ENCODE measurements at regions not wholly inside any gene's neighbourhood (a gene's known extent, or its start where the extent isn't known, plus 50 kb on each side); places are given as distances from the start of the nearest gene placed in this dataset.

DNA sequence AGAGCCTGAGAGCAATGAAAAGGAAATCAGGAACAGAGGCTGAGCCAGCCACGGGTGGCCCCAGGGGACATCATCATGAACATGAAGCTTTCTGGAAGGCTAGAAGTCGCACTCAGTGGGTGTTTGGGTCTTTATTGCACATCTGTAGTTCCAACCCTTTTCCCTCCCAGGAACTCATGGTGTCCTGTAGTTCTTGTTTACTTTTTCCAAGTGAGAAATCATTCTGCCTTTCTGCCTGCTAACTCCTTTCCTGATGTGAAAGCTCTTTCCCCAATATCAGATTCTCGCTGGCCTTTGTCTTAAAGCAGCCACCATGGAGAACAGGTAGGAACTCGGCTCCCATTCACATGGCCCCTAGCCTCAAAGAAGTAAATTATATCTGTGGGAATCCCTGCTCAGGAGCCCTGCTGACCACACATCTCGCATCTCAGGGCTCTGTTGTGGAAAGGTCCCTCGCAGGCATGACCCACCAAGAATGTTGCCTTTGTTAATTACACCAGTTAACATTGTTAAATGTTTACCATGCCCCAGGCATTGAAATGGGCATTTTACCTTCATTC, 542.7 kb downstream of the TNS3 start:
- no peak for DNase-seq

DNA sequence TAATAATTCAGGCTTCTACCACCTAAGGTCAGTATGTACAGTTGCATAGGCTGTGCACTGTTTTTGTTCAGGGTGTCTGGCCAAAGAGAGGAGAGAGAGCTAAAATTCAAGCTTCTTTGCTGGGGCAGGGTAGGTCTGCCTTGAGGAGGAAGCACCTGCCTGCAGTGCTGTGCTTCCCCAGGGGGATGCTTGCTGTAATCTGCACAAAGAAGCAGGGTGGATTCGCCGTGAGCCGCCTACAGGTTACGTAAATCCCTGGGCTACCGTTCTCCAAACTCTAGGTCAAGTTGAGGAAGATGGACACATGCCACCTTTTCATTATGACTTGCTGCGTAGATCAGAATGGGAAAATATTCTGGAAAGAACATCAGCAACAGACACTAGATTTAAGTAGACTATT, 543.3 kb downstream of the TNS3 start:
- no peak for DNase-seq

DNA sequence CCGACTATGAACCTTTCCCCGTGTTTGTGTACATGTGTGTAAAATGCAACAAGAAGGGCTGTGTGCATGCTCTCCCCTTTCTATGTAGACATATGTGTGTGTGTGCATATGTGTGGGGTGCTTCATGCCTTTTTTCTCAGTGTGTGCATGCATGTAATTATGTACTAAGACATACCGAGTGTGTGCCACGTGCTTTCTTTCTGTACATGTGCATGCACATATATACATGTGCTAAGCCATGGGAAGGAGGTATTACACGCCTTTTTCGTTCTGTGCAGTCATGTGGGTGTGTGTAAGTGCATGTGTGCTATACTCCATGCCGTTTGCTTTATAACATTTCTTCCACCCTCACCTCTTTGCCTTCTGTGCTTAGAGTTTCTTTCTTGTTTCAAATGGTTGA, 544.3 kb downstream of the TNS3 start:
- DNase-seq = no peak

GRCh38 chr7:47036909-47037308, 545.0 kb downstream of the TNS3 start:
- DNase-seq = no peak

DNA sequence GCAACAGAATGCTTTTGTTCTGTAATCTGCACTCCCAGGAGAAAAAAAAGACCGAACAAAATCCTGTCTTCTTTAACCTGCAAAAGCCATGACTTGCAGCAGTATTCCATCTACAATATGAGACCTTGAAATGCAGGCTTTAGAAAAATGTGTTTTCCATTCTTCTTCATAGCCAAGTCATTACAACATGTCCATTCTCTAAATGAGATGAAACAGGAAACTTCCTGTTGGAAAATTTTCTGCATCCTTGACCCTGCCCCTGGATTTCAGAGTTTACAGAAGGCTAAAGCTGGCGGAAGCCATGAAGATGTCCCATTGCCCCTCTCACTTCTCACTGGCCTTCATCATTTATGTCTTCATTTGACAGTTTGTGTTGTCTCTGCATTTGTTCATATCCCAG, 546.4 kb downstream of the TNS3 start:
- DNase-seq = no peak

- DNase-seq = no peak
Observed at GRCh38 chr7:47034180-47034579, 547.7 kb downstream of the TNS3 start.

GRCh38 chr7:47032536-47032908, 549.4 kb downstream of the TNS3 start:
- DNase-seq = no peak

- DNase-seq = no peak
Observed at GRCh38 chr7:47031786-47032535, 550.0 kb downstream of the TNS3 start.

DNA sequence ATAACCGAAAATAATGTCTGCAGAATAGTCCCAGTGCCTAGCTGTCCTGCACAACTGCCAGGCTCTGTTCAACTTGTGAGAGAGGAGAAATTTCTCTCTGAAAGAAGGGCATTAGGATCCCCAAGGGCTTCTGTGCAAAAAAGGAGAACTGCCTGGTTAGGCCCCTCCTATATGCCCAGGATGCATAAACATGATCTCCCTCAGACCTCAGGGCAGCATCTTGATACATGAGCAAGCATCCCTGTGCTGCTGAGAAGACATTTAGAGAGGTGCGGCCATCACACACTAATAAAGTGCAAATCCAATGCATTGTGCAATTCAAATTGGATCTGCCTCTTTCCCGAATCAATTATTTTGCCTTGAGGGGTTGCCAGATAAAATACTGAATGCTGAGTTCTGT, 553.6 kb downstream of the TNS3 start:
- DNase-seq = no peak

DNA sequence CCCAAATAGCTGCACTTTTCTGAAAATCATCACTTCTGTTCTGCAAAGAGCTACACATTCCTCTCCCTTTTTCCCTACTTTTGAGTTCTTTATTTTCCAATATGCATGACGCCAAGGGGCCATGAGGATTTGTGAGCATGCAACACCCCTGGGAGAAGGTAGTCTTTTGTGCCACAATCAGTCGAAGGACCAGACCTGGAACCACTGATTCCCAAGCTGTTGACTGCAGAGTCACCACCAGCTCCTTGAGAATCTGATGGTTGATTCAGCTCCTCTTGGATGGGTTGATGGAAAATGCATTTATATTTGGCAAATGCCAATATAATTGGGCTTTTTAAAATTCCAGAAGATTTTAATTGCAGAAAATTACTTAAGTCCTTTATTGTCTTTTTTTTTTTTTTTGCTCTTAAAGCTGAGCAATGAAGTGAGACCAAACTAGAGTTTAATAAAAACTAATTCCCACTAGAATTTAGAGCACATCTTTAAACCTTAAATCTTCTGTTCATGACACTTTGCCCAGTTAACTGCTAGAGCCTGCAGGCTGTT, 554.1 kb downstream of the TNS3 start:
- DNase-seq = no peak

DNA sequence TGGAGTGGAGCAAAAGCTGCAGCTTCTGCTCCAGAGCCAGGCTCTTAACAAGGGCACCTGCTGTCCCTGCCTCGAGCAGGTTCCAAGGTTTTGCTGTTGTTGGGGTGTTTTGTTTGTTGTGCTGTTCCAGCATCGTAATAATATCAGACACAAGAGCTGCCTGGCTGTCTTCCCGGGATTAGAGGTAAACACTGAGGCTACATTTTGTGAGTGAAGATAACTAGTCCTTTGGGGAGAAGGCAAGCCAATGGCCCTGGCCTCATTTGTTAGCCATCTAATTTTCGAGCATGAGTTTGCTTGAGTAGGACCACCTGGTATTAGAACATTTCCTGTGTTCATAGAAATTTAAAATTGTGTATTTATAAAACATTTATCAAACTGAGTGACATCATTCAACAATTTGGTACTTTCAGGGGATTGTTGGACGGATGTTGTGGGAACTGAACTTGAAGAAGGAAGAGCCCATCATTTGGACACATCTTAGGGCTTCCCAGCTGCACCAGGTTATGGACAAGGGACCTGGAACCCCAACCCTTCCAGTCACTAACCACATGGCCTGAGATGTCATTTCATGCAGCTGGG, 555.0 kb downstream of the TNS3 start:
- no peak for DNase-seq

- no peak for DNase-seq
Observed at GRCh38 chr7:47024991-47025390, 556.9 kb downstream of the TNS3 start.

GRCh38 chr7:47008461-47008860, 573.5 kb downstream of the TNS3 start:
- no peak for DNase-seq

- DNase-seq = no peak
Observed at GRCh38 chr7:47007471-47007870, 574.4 kb downstream of the TNS3 start.

GRCh38 chr7:47000561-47000960, 581.4 kb downstream of the TNS3 start:
- no peak for DNase-seq

DNA sequence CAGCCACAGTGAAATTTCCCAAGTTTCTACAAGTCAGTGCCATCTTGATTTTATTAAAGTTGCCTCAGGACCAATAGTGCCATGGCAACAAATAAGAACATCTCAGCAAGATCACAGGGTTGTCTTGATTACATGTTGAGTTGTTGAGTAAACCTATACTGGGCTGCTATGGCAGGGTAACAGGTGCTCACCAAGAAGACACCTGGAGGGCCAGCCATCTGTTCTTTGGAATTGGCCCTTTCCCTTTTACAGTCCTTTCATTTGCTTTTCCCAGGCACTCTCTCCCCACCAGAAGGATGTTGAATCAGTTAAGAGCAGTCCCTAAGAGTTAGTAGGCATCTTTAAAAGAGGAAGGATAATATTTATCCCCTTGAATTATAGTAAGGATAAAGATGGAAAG, 582.0 kb downstream of the TNS3 start:
- no peak for DNase-seq

- no peak for DNase-seq
Observed at GRCh38 chr7:46996972-46997371, 584.9 kb downstream of the TNS3 start.

DNA sequence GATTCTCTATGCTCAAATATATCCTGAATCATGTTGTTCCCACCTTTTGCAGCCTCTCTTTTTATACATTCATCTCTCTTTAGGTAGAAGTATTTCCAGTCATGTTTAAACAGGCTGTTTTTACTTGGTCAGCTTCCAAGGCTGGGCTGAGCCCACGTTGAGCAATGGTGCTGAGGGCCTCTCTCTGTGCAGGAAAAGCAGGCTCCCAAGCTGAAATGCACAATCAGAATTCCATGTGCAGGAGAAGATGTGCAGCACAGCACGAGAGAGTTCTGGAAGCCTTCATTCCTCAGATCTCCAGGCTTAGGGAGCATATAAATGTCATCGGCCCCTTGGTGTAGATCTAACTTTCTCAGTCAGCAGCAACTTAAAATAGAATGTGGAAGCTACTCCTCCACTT, 588.5 kb downstream of the TNS3 start:
- no peak for DNase-seq

DNA sequence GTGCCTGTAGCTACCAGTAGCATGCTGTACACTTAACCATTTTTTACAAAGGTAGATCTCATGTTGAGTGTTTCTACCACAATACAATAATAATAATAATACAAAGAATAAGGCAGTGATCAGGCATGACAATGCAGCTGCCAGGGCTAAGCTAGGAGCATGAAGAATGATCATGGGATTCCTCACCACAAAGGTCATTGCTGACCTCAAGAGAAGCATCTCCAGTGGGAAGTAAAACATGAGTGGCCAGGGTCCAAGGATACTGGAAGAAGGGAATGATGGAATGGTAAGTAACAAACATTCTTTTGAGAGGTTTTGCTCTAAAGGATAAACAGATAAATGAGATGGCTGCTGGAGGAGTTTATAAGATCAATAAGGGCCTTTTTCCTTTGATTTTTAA, 591.1 kb downstream of the TNS3 start:
- no peak for DNase-seq

GRCh38 chr7:46989247-46989646, 592.7 kb downstream of the TNS3 start:
- DNase-seq = no peak

GRCh38 chr7:46982928-46983327, 599.0 kb downstream of the TNS3 start:
- DNase-seq = no peak

DNA sequence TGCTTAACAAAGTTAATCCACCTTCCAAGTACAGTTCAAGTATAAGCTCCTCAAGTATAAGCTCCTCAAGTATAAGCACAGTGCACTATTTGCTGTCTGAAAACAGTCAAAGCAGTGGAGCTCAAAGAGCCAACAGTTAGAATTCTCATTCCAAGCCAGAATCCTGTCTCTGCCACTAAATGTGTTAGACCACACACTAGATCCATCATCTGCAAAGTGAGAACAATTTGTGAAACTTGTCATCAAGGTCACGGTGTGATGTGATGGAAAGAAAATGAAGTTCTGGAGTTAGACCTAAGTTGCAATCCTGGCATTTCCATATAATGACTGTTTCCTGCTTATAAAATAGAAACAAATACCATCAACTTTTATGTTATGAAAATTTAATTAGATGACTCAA, 602.5 kb downstream of the TNS3 start:
- DNase-seq = no peak

DNA sequence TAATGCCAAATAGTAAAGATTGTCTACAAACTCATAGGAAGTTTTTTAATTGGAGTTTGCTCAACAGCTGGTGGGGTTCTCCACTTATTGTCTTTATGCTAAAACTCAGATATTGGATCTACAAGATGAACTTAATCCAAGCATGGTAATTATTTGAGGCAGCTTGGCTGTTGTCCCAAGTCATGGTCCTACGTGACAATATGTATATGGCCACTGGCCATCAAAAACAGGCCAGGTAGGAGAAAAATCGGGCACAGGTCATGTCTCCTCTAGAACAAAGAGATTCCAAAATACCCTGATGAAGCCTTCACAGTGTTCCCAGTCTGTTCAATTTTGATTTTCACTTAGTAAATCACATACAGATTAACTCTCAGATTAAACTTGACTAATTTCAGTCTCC, 606.4 kb downstream of the TNS3 start:
- no peak for DNase-seq

DNA sequence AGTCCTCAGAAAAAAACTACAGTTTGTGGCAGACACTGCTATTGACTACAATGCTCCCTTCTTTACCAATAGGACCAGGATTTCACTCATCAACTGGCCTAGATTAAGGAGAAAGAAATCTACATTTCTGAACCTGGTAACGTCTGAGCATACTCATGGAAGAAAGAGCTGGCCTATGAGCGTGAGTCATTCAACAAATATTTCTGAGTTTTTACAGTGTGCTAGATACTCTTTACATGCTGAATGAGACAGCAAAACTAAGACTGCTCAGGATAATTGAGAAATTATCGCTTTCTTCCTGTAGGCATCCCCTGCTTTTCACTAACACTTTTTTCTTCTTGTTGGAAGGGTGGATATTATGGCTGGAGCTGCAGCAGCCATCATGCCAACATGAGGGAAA, 609.7 kb downstream of the TNS3 start:
- DNase-seq = no peak

DNA sequence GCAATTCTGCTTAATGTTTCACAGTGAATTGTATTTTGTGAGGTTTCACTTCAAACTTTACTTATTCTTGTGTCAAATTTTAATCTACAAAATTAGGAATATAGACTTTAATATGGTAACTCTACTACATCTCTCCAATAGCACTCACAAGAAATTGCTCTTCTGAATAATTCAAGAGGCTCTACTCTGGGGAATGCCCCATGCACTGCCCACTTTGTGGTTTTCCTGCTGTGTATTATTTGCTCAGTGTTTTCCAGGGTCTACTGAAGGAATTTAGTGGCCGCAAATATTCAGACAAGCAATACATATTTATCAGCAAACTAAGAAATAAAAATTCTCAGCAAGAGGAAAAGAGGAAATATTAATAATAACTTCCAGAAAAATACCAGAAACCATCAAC, 611.4 kb downstream of the TNS3 start:
- DNase-seq = no peak
